GM13976 (cell line): ENCODE measurements at regions not wholly inside any gene's neighbourhood (a gene's known extent, or its start where the extent isn't known, plus 50 kb on each side); places are given as distances from the start of the nearest gene placed in this dataset.

Experiments
- DNase-seq: peaks from one replicate; pipeline ENCODE4 v3.0.0; 2012; ENCODE audit warnings: low spot score
- CTCF ChIP-seq: IDR thresholded peaks from 2 replicates; pipeline ENCODE4 v1.5.1; 2012; ENCODE audit warnings: borderline replicate concordance, mild to moderate bottlenecking; ENCODE audit not compliant: insufficient read depth; ENCODE audit errors: extremely low read depth, missing control alignments, control extremely low read depth
- in situ Hi-C: fragments of 300-500 bp; cut with MboI; formaldehyde crosslinking; loops from one replicate; pipeline ENCODE4 v1.12.0; 2022; ENCODE audit warnings: low sequenced_read_pairs, mixed read lengths, inconsistent platforms; ENCODE audit not compliant: unreplicated experiment

- no peak for TF ChIP-seq CTCF
- in situ Hi-C loops = no loop called here
- DNase-seq = no peak
These were observed 116.8 kb downstream of the TRIM36 start for GRCh38 chr5:115052948-115053347.

GRCh38 chr5:115050866-115051265 is 118.8 kb downstream of the TRIM36 start:
- in situ Hi-C loops = no loop called here
- no peak for DNase-seq
- no peak for TF ChIP-seq CTCF

- no peak for DNase-seq
- in situ Hi-C loops = no loop called here
- peak; percentile 46 for TF ChIP-seq CTCF
These were observed 135.8 kb downstream of the TRIM36 start for GRCh38 chr5:115033861-115034260.

- TF ChIP-seq CTCF = no peak
- in situ Hi-C loops = no loop called here
- no peak for DNase-seq
These were observed 141.2 kb downstream of the TRIM36 start for GRCh38 chr5:115028557-115028956.

- TF ChIP-seq CTCF = no peak
- DNase-seq = no peak
- in situ Hi-C loops = no loop called here
These were observed 144.8 kb downstream of the TRIM36 start for GRCh38 chr5:115024922-115025321.

- no peak for TF ChIP-seq CTCF
- in situ Hi-C loops = no loop called here
- DNase-seq = no peak
These were observed 147.4 kb downstream of the TRIM36 start for GRCh38 chr5:115022303-115022702.

GRCh38 chr5:115016646-115017045 is 153.1 kb downstream of the TRIM36 start:
- in situ Hi-C loops = no loop called here
- no peak for TF ChIP-seq CTCF

More at GRCh38 chr5:115016646-115017045, 153.1 kb downstream of the TRIM36 start:
- no peak for DNase-seq
